ENCODE measurements at regions not wholly inside any gene's neighbourhood (a gene's known extent, or its start where the extent isn't known, plus 50 kb on each side); places are given as distances from the start of the nearest gene placed in this dataset.

DNA sequence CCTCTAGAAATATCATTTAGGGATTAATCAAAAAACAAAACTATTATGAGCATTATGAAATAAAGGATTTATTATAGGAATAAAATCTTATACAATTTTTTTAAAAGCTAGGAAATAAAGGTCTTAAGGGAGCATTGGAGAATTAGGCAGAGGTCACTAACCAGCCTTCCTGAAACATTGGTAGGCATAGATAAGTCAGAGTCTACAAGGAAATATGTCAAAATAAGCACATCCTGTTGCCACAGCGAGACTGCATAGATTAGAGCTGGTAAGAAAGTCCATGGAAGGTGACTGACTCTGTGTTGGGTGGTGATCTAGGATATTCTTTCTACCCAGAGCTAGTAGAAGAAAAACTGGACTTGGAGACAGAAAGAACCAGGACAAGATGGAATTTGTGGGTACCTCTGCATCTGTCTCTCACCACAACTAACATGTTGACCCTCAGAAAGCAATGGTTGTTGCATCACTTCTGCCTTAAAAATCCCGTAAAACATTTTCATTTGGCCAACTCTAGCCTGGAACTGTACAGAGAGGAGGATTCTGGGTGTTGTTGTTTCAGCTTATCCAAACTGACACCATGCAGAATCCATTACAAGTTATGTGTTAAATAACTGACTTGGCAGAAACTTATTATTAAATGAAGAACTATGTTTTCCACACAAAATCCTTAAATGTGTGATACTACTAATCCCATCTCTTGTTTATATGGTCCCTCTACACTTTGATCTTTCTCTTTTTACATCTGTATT lies 77.1 kb downstream of the FBXO5 start:
- no peak for DNase-seq (ENCODE audit: low read depth)

DNA sequence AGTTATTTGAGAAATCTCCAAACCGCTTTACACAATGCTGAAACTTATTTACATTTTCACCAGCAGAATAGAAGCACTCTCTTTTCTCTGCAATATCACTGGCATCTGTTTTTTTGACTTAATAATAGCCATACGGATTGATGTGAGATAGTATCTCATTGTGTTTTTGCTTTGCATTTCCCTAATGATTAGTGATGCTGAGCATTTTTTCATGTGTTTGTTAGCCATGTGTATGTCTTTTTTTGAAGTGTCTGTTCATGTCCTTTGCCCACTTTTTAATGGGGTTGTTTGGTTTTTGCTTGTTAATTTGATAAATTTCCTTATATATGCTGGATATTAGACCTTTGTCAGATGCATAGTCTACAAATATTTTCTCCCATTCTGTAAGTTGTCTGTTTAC lies 73.6 kb downstream of the FBXO5 start:
- DNase-seq (ENCODE audit: low read depth), result no peak

DNA sequence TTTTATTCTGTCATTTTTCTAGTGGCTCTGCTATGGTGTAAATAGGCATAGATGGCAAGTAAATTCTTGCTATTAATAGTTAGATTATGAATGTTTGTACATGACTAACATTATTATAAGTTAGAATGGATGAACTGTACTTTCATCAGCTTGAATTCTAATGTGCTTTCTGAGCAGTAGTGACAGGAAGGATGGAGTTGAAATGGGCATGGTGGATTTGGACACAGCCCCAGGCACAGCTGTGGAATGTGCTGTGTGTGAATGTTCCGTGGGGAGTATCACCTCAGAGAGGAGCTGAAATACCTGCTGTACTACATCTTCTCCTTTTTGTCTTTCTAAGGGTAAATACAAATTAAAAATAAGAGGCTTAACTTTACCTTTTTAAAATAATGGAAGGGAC lies 66.8 kb downstream of the FBXO5 start:
- no peak for DNase-seq (ENCODE audit: low read depth)

DNA sequence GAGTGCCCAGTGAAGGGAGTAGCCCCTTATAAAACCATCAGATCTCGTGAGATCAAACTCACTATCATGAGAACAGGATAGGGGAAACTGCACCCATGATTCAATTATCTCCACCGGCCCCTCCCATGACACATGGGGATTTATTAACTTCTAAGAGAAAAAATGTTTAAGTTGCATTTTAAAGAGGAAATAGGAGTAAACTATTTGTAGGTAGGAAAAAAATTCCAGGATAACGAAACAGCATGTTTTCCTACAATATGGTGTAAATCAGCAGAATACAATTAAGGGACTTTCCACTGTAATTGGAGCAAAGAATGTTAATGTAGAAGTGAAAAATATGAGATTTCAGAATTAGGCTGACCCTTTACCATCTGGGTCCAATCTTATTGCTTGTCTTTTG lies 63.9 kb downstream of the FBXO5 start:
- no peak for DNase-seq (ENCODE audit: low read depth)

DNA sequence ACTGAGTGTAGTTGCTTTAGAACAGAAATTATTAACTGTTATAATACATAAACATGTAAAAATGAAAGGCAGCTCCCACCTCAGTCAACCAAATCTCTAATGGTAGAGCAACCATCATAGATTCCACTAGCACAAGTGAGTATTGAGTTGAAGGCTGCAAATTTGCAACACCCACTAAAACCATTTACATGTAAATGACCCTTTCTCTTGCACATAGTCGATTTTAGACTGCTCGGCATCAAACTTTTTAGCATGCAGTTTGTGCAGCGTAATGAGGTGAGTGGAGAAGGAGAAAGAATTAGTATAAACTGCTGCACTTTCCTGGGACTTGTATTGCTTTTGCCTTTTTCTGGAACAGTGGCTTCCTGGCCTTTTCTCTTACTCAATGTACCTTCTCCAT lies 62.8 kb downstream of the FBXO5 start:
- no peak for DNase-seq (ENCODE audit: low read depth)

Data from stimulated activated CD4-positive, alpha-beta T cell treated with anti-CD3 and anti-CD28 coated beads, Interleukin-2, amount 100 ng/mL, for 4 hours (primary cell).